Activated CD4-positive, alpha-beta memory T cell treated with anti-CD3 and anti-CD28 coated beads, Interleukin-2, amount 10 ng/mL, durations not matched to agents 7 days and 5 days (primary cell): ENCODE measurements at regions not wholly inside any gene's neighbourhood (a gene's known extent, or its start where the extent isn't known, plus 50 kb on each side); places are given as distances from the start of the nearest gene placed in this dataset.

Source experiments
- CTCF ChIA-PET: fragments of 350-600 bp; sonication (Branson Sonifier 250); formaldehyde crosslinking; loops from one replicate; lab custom pipeline; 2021; ENCODE audit warnings: antibody characterized with exemption, inconsistent platforms; lab: Charles Lee
- POLR2A ChIA-PET: fragments of 350-600 bp; sonication (Branson Sonifier 250); formaldehyde crosslinking; loops from one replicate; lab custom pipeline; 2021; ENCODE audit warnings: antibody characterized with exemption; lab: Charles Lee
- DNase-seq: peaks from one replicate; pipeline ENCODE4 v3.0.0-alpha.2; 2020
- H3K27ac Mint-ChIP-seq: one replicate; pipeline ENCODE4 v1.8.0; 2021; ENCODE audit warnings: mild to moderate bottlenecking, mixed read lengths
- H3K27me3 Mint-ChIP-seq: one replicate; pipeline ENCODE4 v1.8.0; 2021; ENCODE audit warnings: mixed read lengths
- H3K36me3 Mint-ChIP-seq: one replicate; pipeline ENCODE4 v1.8.0; 2021; ENCODE audit warnings: low read depth, mixed read lengths
- H3K4me1 Mint-ChIP-seq: one replicate; pipeline ENCODE4 v1.8.0; 2021; ENCODE audit warnings: mixed read lengths
- H3K4me3 Mint-ChIP-seq: one replicate; pipeline ENCODE4 v1.8.0; 2021; ENCODE audit warnings: mild to moderate bottlenecking, mixed read lengths
- H3K9me3 Mint-ChIP-seq: one replicate; pipeline ENCODE4 v1.8.0; 2021; ENCODE audit warnings: mixed read lengths

- H3K4me3 Mint-ChIP-seq: no peak overlapping the region
- no peaks in the 10 kb centered on the region for H3K4me1 Mint-ChIP-seq
- POLR2A ChIA-PET: no interaction called here
- no peak for DNase-seq
- H3K36me3 Mint-ChIP-seq: no peaks in the 10 kb centered on the region
- CTCF ChIA-PET: no interaction called here
- H3K9me3 Mint-ChIP-seq: peaks cover 10% of the 10 kb centered on the region
- H3K27me3 Mint-ChIP-seq: no peaks in the 10 kb centered on the region
- H3K27ac Mint-ChIP-seq: no peak overlapping the region
Observed at GRCh38 chr4:167629272-167629671, 395.0 kb upstream of the SPOCK3 start.

- Mint-ChIP-seq H3K27me3 (no peaks in the 10 kb centered on the region), H3K9me3 (peaks cover 2% of the 10 kb centered on the region), H3K27ac (no peak overlapping the region), H3K4me3 (no peak overlapping the region), H3K4me1 (no peaks in the 10 kb centered on the region), H3K36me3 (no peaks in the 10 kb centered on the region)
- no peak for DNase-seq
- ChIA-PET POLR2A (no interaction called here), CTCF (no interaction called here)
Observed at GRCh38 chr4:167642250-167642649, 408.0 kb upstream of the SPOCK3 start.

- no peaks in the 10 kb centered on the region for H3K4me1 Mint-ChIP-seq
- no peak for DNase-seq
- H3K36me3 Mint-ChIP-seq: no peaks in the 10 kb centered on the region
- no peak overlapping the region for H3K27ac Mint-ChIP-seq
- H3K4me3 Mint-ChIP-seq: no peak overlapping the region
- ChIA-PET CTCF (no interaction called here), POLR2A (no interaction called here)
- no peaks in the 10 kb centered on the region for H3K27me3 Mint-ChIP-seq
- peaks cover 2% of the 10 kb centered on the region for H3K9me3 Mint-ChIP-seq
Observed at GRCh38 chr4:167645358-167645757, 411.1 kb upstream of the SPOCK3 start.

GRCh38 chr4:167652267-167652666 lies 418.0 kb upstream of the SPOCK3 start:
- DNase-seq: no peak
- H3K4me1 Mint-ChIP-seq: no peaks in the 10 kb centered on the region
- no peaks in the 10 kb centered on the region for H3K36me3 Mint-ChIP-seq
- ChIA-PET POLR2A (no interaction called here), CTCF (no interaction called here)
- H3K4me3 Mint-ChIP-seq: no peak overlapping the region
- H3K9me3 Mint-ChIP-seq: no peaks in the 10 kb centered on the region
- no peaks in the 10 kb centered on the region for H3K27me3 Mint-ChIP-seq
- H3K27ac Mint-ChIP-seq: no peak overlapping the region

- CTCF ChIA-PET: no interaction called here
- no peak overlapping the region for H3K4me3 Mint-ChIP-seq
- POLR2A ChIA-PET: no interaction called here
- H3K4me1 Mint-ChIP-seq: no peaks in the 10 kb centered on the region
- H3K27me3 Mint-ChIP-seq: no peaks in the 10 kb centered on the region
- H3K9me3 Mint-ChIP-seq: peaks cover 2% of the 10 kb centered on the region
- no peak overlapping the region for H3K27ac Mint-ChIP-seq
- no peak for DNase-seq
- H3K36me3 Mint-ChIP-seq: no peaks in the 10 kb centered on the region
Observed at GRCh38 chr4:167688660-167689142, 403.6 kb upstream of the ANXA10 start.

GRCh38 chr4:167702391-167702790 lies 389.9 kb upstream of the ANXA10 start:
- Mint-ChIP-seq H3K36me3 (no peaks in the 10 kb centered on the region), H3K4me3 (no peak overlapping the region), H3K27me3 (no peaks in the 10 kb centered on the region), H3K4me1 (no peaks in the 10 kb centered on the region), H3K27ac (no peak overlapping the region), H3K9me3 (peaks cover 4% of the 10 kb centered on the region)
- no peak for DNase-seq
- ChIA-PET CTCF (no interaction called here), POLR2A (no interaction called here)

GRCh38 chr4:167711517-167711916 lies 380.8 kb upstream of the ANXA10 start:
- Mint-ChIP-seq H3K4me3 (no peak overlapping the region), H3K9me3 (no peaks in the 10 kb centered on the region), H3K4me1 (no peaks in the 10 kb centered on the region), H3K27ac (no peak overlapping the region), H3K27me3 (no peaks in the 10 kb centered on the region), H3K36me3 (no peaks in the 10 kb centered on the region)
- no peak for DNase-seq
- POLR2A ChIA-PET: no interaction called here
- CTCF ChIA-PET: no interaction called here

- ChIA-PET CTCF (no interaction called here), POLR2A (no interaction called here)
- Mint-ChIP-seq H3K9me3 (no peaks in the 10 kb centered on the region), H3K4me1 (no peaks in the 10 kb centered on the region), H3K4me3 (no peak overlapping the region), H3K27ac (no peak overlapping the region), H3K27me3 (no peaks in the 10 kb centered on the region), H3K36me3 (no peaks in the 10 kb centered on the region)
- DNase-seq: no peak
Observed at GRCh38 chr4:167713756-167714155, 378.6 kb upstream of the ANXA10 start.

GRCh38 chr4:167715176-167715575 lies 377.2 kb upstream of the ANXA10 start:
- no peaks in the 10 kb centered on the region for H3K9me3 Mint-ChIP-seq
- ChIA-PET POLR2A (no interaction called here), CTCF (no interaction called here)

GRCh38 chr4:167717495-167717894 lies 374.8 kb upstream of the ANXA10 start:
- Mint-ChIP-seq H3K27me3 (no peaks in the 10 kb centered on the region), H3K4me3 (no peak overlapping the region), H3K9me3 (no peaks in the 10 kb centered on the region), H3K36me3 (no peaks in the 10 kb centered on the region), H3K27ac (no peak overlapping the region), H3K4me1 (no peaks in the 10 kb centered on the region)
- POLR2A ChIA-PET: no interaction called here
- DNase-seq: no peak
- CTCF ChIA-PET: interaction anchor here (1.1 kb wide), 1 partner anchor 109 kb away, joined by 3 read pairs; no protein-coding TSS in a partner anchor

More at GRCh38 chr4:167715176-167715575, 377.2 kb upstream of the ANXA10 start:
- H3K36me3 Mint-ChIP-seq: no peaks in the 10 kb centered on the region
- DNase-seq: no peak
- H3K4me3 Mint-ChIP-seq: no peak overlapping the region
- no peaks in the 10 kb centered on the region for H3K27me3 Mint-ChIP-seq
- no peaks in the 10 kb centered on the region for H3K4me1 Mint-ChIP-seq
- H3K27ac Mint-ChIP-seq: no peak overlapping the region

- Mint-ChIP-seq H3K27me3 (no peaks in the 10 kb centered on the region), H3K4me3 (no peak overlapping the region), H3K36me3 (no peaks in the 10 kb centered on the region), H3K27ac (no peak overlapping the region), H3K4me1 (no peaks in the 10 kb centered on the region), H3K9me3 (peaks cover 3% of the 10 kb centered on the region)
- POLR2A ChIA-PET: no interaction called here
- CTCF ChIA-PET: no interaction called here
- no peak for DNase-seq
Observed at GRCh38 chr4:167721617-167722486, 370.5 kb upstream of the ANXA10 start.

- Mint-ChIP-seq H3K4me3 (no peak overlapping the region), H3K36me3 (no peaks in the 10 kb centered on the region), H3K27me3 (no peaks in the 10 kb centered on the region), H3K9me3 (peaks cover 4% of the 10 kb centered on the region), H3K27ac (no peak overlapping the region), H3K4me1 (no peaks in the 10 kb centered on the region)
- no peak for DNase-seq
- ChIA-PET CTCF (no interaction called here), POLR2A (no interaction called here)
Observed at GRCh38 chr4:167722487-167722808, 369.9 kb upstream of the ANXA10 start.

- CTCF ChIA-PET: no interaction called here
- DNase-seq: no peak
- Mint-ChIP-seq H3K9me3 (peaks cover 9% of the 10 kb centered on the region), H3K27me3 (no peaks in the 10 kb centered on the region), H3K4me1 (no peaks in the 10 kb centered on the region), H3K4me3 (no peak overlapping the region), H3K36me3 (no peaks in the 10 kb centered on the region), H3K27ac (no peak overlapping the region)
- POLR2A ChIA-PET: no interaction called here
Observed at GRCh38 chr4:167724941-167725340, 367.4 kb upstream of the ANXA10 start.

GRCh38 chr4:167730769-167731168 lies 361.6 kb upstream of the ANXA10 start:
- no peaks in the 10 kb centered on the region for H3K27me3 Mint-ChIP-seq
- no peak overlapping the region for H3K27ac Mint-ChIP-seq
- POLR2A ChIA-PET: no interaction called here
- DNase-seq: no peak
- H3K9me3 Mint-ChIP-seq: peaks cover 24% of the 10 kb centered on the region
- H3K4me3 Mint-ChIP-seq: no peak overlapping the region
- no peaks in the 10 kb centered on the region for H3K4me1 Mint-ChIP-seq
- H3K36me3 Mint-ChIP-seq: no peaks in the 10 kb centered on the region
- CTCF ChIA-PET: no interaction called here
